Right lobe of liver (tissue), 6 donors: ENCODE measurements at regions not wholly inside any gene's neighbourhood (a gene's known extent, or its start where the extent isn't known, plus 50 kb on each side); places are given as distances from the start of the nearest gene placed in this dataset.

Source experiments
- ATAC-seq, 4 donors: fragments of 200-7000 bp; cut with Tn5 transposase; one replicate each; pipeline ENCODE4 v1.9.1; 2020; ENCODE audit warnings: mild to moderate bottlenecking in 4 of 4, moderate library complexity in 4 of 4
- DNase-seq, 3 donors: peaks; one replicate each; pipeline ENCODE4 v3.0.0-alpha.2; 2020
- H3K27ac ChIP-seq, 3 donors: fragments of 200-600 bp; one replicate each; pipeline ENCODE4 v1.8.0; 2022
- H3K27me3 ChIP-seq, 2 donors: fragments of 200-600 bp; one replicate each; pipeline ENCODE4 v1.8.0; 2022
- H3K36me3 ChIP-seq, 4 donors: fragments of 200-600 bp; sonication (generic) in 1 of 4; one replicate each; pipeline versions ENCODE4 v1.5.1 to v1.8.0; 2017 to 2022; ENCODE audit warnings: control low read depth in 1 of 4
- H3K4me1 ChIP-seq, 4 donors: fragments of 200-600 bp; sonication (generic) in 1 of 4; one replicate each; pipeline versions ENCODE4 v1.5.1 to v1.8.0; 2017 to 2022; ENCODE audit warnings: control low read depth in 1 of 4
- H3K4me3 ChIP-seq, 3 donors: fragments of 200-600 bp; one replicate each; pipeline ENCODE4 v1.8.0; 2022
- H3K9me3 ChIP-seq, 4 donors: fragments of 200-600 bp; sonication (generic) in 1 of 4; one replicate each; pipeline versions ENCODE4 v1.5.1 to v1.8.0; 2017 to 2022; ENCODE audit warnings: control low read depth in 1 of 4
- CTCF ChIP-seq, 4 donors: fragments of 200-600 bp in 3 of 4; fragments of 450-650 bp in 1 of 4; IDR thresholded peaks; one replicate each; pipeline versions ENCODE4 v1.5.1 to v1.8.0; 2016 to 2022; ENCODE audit warnings: antibody characterized with exemption in 4 of 4, mild to moderate bottlenecking in 2 of 4
- POLR2A ChIP-seq: fragments of 450-650 bp; IDR thresholded peaks from one replicate; pipeline ENCODE4 v1.6.1; 2017; ENCODE audit warnings: antibody characterized with exemption, mild to moderate bottlenecking
- WGBS: methylation state at CpG from one replicate; pipeline ENCODE4 v1.1.6; 2018; ENCODE audit warnings: low coverage, low lambda C conversion rate; ENCODE audit not compliant: insufficient coverage; ENCODE audit errors: missing lambda C conversion rate; 5-methylcytosine and 5-hydroxymethylcytosine counted together
- intact Hi-C, 2 donors: fragments of 100-400 bp; cut with DNase I; formaldehyde crosslinking; loops; one replicate each; pipeline versions ENCODE4 v1.11.2 to v1.14.1; 2022
- donor health status: DM: no; HTN: yes; CAD: no.
- donor health status: DM: no; HTN: no; CAD: no.
- donor health status: DM: no; HTN: no; CAD: no.
- donor health status: DM: no; HTN: yes; CAD: no.
- donor health status: DM: no; HTN: yes; CAD: no.

- H3K27me3 ChIP-seq: no peaks in the 10 kb centered on the region
- WGBS: 52% methylated on average over 12 of the region's 33 CpGs
- H3K27ac ChIP-seq: no peak overlapping the region
- no peak overlapping the region for H3K4me3 ChIP-seq
- H3K9me3 ChIP-seq: no peaks in the 10 kb centered on the region
- ATAC-seq: peak in 1 of 4 donors; percentile 10
- no peaks in the 10 kb centered on the region for H3K4me1 ChIP-seq
- H3K36me3 ChIP-seq: no peaks in the 10 kb centered on the region
- DNase-seq: peak in 2 of 3 donors; percentile 38 to 41
- intact Hi-C loops: no loop called here
- TF ChIP-seq POLR2A (no peak), CTCF (IDR thresholded peaks at IDR 0.05) (no peak)
Observed at GRCh38 chr18:78720456-78721237, 259.0 kb upstream of the SALL3 start.

GRCh38 chr18:78721238-78721875 lies 258.3 kb upstream of the SALL3 start:
- DNase-seq: peak in 2 of 3 donors; percentile 24
- 14% methylated on average over 17 of the region's 22 CpGs for WGBS
- ATAC-seq: no peak
- no peaks in the 10 kb centered on the region for H3K36me3 ChIP-seq
- no peak overlapping the region for H3K4me3 ChIP-seq
- no peaks in the 10 kb centered on the region for H3K9me3 ChIP-seq
- H3K4me1 ChIP-seq: no peaks in the 10 kb centered on the region
- no peak for TF ChIP-seq POLR2A
- TF ChIP-seq CTCF (IDR thresholded peaks at IDR 0.05): no peak
- no peak overlapping the region for H3K27ac ChIP-seq
- no peaks in the 10 kb centered on the region for H3K27me3 ChIP-seq
- intact Hi-C loops: no loop called here

- 40% methylated on average over 7 of the region's 9 CpGs for WGBS
- peak in 2 of 3 donors; percentile 12 to 20 for DNase-seq
- Histone ChIP-seq H3K9me3 (no peaks in the 10 kb centered on the region), H3K4me1 (no peaks in the 10 kb centered on the region), H3K4me3 (no peak overlapping the region), H3K36me3 (no peaks in the 10 kb centered on the region), H3K27me3 (no peaks in the 10 kb centered on the region), H3K27ac (no peak overlapping the region)
- TF ChIP-seq CTCF (IDR thresholded peaks at IDR 0.05) (no peak), POLR2A (no peak)
- ATAC-seq: no peak
- intact Hi-C loops: no loop called here
Observed at GRCh38 chr18:78721981-78722380, 257.6 kb upstream of the SALL3 start.

DNA sequence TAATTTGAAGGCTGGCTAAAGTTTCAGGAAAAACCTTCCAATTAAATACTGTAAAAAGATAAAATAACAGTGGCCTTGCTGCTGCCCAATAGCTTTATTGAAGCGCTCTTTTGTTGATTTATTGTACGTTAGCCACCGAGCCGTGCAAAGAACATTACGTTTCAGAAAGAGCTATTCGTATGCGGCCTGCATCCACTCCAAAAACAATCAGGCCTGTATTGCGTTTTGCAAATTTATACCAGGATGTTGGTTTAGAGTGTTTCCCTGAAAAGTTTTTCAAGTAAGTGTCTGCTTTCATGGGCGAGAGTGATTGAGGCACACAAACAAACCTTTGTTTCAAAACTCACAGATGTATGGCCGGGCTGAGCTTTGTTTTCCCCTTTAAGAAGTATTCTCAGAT lies 257.2 kb upstream of the SALL3 start:
- 45% methylated on average over 10 of the region's 10 CpGs for WGBS
- DNase-seq (peak in 1 of 3 donors; percentile 3), ATAC-seq (no peak)
- H3K4me1 ChIP-seq: no peaks in the 10 kb centered on the region
- H3K27me3 ChIP-seq: no peaks in the 10 kb centered on the region
- intact Hi-C loops: no loop called here
- H3K9me3 ChIP-seq: no peaks in the 10 kb centered on the region
- no peak overlapping the region for H3K4me3 ChIP-seq
- TF ChIP-seq CTCF (IDR thresholded peaks at IDR 0.05) (no peak), POLR2A (no peak)
- H3K36me3 ChIP-seq: no peaks in the 10 kb centered on the region
- no peak overlapping the region for H3K27ac ChIP-seq
